ENCODE measurements at regions not wholly inside any gene's neighbourhood (a gene's known extent, or its start where the extent isn't known, plus 50 kb on each side); places are given as distances from the start of the nearest gene placed in this dataset.

DNA sequence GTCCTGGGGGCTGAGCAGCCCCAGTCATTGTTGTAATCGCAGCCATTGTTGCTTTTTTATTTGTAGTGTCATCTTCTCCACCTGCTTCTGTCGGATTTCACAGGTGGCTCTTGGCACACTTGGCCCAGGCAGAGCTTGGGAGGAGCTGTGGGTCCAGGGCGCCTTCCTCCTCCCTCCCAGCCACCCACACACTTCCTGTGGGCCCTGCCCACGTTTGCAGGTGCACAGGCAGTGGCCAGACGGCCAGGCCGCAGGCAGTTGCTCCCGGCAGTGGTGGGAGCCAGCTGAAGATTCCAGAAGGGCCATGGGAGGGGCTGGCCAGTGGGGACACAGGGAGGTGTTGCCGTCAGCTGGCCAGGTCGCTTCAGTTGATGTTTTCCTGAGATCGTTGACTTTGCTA is 1191.9 kb downstream of the BRD1 start:
- ChIA-PET POLR2A (no interaction called here), CTCF (no interaction called here)
- no peak for TF ChIP-seq POLR2AphosphoS5 (IDR thresholded peaks at IDR 0.05; ENCODE audit: low read depth, low read length)
- no peak for TF ChIP-seq TCF7L2 (IDR thresholded peaks at IDR 0.05; ENCODE audit: low read depth, low read length)
- TF ChIP-seq, protein P1, sequence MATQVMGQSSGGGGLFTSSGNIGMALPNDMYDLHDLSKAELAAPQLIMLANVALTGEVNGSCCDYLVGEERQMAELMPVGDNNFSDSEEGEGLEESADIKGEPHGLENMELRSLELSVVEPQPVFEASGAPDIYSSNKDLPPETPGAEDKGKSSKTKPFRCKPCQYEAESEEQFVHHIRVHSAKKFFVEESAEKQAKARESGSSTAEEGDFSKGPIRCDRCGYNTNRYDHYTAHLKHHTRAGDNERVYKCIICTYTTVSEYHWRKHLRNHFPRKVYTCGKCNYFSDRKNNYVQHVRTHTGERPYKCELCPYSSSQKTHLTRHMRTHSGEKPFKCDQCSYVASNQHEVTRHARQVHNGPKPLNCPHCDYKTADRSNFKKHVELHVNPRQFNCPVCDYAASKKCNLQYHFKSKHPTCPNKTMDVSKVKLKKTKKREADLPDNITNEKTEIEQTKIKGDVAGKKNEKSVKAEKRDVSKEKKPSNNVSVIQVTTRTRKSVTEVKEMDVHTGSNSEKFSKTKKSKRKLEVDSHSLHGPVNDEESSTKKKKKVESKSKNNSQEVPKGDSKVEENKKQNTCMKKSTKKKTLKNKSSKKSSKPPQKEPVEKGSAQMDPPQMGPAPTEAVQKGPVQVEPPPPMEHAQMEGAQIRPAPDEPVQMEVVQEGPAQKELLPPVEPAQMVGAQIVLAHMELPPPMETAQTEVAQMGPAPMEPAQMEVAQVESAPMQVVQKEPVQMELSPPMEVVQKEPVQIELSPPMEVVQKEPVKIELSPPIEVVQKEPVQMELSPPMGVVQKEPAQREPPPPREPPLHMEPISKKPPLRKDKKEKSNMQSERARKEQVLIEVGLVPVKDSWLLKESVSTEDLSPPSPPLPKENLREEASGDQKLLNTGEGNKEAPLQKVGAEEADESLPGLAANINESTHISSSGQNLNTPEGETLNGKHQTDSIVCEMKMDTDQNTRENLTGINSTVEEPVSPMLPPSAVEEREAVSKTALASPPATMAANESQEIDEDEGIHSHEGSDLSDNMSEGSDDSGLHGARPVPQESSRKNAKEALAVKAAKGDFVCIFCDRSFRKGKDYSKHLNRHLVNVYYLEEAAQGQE (IDR thresholded peaks at IDR 0.05; ENCODE audit: insufficient read depth in 1 of 2, low read depth in 2 of 2, low read length in 1 of 2), result no peak
- no peak for TF ChIP-seq SIN3A (IDR thresholded peaks at IDR 0.05; ENCODE audit: borderline replicate concordance, insufficient read depth, low read depth, low read length)
- TF ChIP-seq, protein P2, sequence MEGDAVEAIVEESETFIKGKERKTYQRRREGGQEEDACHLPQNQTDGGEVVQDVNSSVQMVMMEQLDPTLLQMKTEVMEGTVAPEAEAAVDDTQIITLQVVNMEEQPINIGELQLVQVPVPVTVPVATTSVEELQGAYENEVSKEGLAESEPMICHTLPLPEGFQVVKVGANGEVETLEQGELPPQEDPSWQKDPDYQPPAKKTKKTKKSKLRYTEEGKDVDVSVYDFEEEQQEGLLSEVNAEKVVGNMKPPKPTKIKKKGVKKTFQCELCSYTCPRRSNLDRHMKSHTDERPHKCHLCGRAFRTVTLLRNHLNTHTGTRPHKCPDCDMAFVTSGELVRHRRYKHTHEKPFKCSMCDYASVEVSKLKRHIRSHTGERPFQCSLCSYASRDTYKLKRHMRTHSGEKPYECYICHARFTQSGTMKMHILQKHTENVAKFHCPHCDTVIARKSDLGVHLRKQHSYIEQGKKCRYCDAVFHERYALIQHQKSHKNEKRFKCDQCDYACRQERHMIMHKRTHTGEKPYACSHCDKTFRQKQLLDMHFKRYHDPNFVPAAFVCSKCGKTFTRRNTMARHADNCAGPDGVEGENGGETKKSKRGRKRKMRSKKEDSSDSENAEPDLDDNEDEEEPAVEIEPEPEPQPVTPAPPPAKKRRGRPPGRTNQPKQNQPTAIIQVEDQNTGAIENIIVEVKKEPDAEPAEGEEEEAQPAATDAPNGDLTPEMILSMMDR (IDR thresholded peaks at IDR 0.05), result no peak
- no peak overlapping the region for H3K27ac ChIP-seq (ENCODE audit: low read length)
- H3K36me3 ChIP-seq (ENCODE audit: control insufficient read depth, insufficient read depth, low read length), result no peaks in the 10 kb centered on the region
- no peaks in the 10 kb centered on the region for H3K27me3 ChIP-seq (ENCODE audit: control insufficient read depth, insufficient read depth, low read length)
- H3K4me1 ChIP-seq (ENCODE audit: control insufficient read depth, insufficient read depth, low read length), result no peaks in the 10 kb centered on the region
- no peak overlapping the region for H3K4me3 ChIP-seq (ENCODE audit: low read depth in 2 of 2, low read length in 2 of 2)
- no peaks in the 10 kb centered on the region for H3K9me3 ChIP-seq (ENCODE audit: control insufficient read depth, insufficient read depth, low read depth, low read length)
- intact Hi-C loops (cut with micrococcal nuclease; ENCODE audit: unreplicated experiment), result no loop called here
- no peak for DNase-seq (ENCODE audit: low read depth, low spot score)
- ATAC-seq, result no peak
- no TSS peak for BruUV-seq (replicated peaks)
- in situ Hi-C loops (cut with HindIII; ENCODE audit: low pct_unique_long_range_greater_than_20kb, low sequenced_read_pairs), result no loop called here

DNA sequence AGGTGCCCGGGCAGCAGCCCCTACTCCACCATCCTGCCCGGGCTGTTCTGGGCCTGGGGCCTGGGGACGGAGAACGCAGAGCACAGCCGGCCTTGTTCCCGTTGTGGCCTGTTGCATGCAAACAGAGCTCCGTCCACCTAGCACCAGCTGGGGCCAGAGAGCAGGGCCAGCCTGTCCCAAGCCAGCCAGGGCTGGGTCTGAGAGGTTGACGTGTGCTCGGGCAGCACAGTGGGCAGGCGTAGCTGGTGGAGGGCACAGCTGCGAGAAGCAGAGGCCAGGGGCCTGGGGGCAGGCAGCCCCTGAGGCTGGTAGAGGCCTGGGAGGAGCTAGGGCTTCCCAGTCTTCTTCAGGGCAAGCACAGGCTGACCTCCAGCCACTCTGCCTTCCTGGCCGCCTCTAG is 1192.6 kb downstream of the BRD1 start:
- H3K27me3 ChIP-seq (ENCODE audit: control insufficient read depth, insufficient read depth, low read length), result no peaks in the 10 kb centered on the region
- POLR2A ChIA-PET, result no interaction called here
- no peak overlapping the region for H3K27ac ChIP-seq (ENCODE audit: low read length)
- H3K4me3 ChIP-seq (ENCODE audit: low read depth in 2 of 2, low read length in 2 of 2), result no peak overlapping the region
- ATAC-seq (no peak), DNase-seq (ENCODE audit: low read depth, low spot score) (no peak)
- CTCF ChIA-PET, result no interaction called here
- in situ Hi-C loops (cut with HindIII; ENCODE audit: low pct_unique_long_range_greater_than_20kb, low sequenced_read_pairs), result no loop called here
- intact Hi-C loops (cut with micrococcal nuclease; ENCODE audit: unreplicated experiment), result no loop called here
- no peaks in the 10 kb centered on the region for H3K36me3 ChIP-seq (ENCODE audit: control insufficient read depth, insufficient read depth, low read length)
- TF ChIP-seq, protein P1 (IDR thresholded peaks at IDR 0.05; ENCODE audit: insufficient read depth in 1 of 2, low read depth in 2 of 2, low read length in 1 of 2), result no peak
- no peak for TF ChIP-seq TCF7L2 (IDR thresholded peaks at IDR 0.05; ENCODE audit: low read depth, low read length)
- TF ChIP-seq POLR2AphosphoS5 (IDR thresholded peaks at IDR 0.05; ENCODE audit: low read depth, low read length), result no peak
- no peak for TF ChIP-seq SIN3A (IDR thresholded peaks at IDR 0.05; ENCODE audit: borderline replicate concordance, insufficient read depth, low read depth, low read length)
- TF ChIP-seq, protein P2 (IDR thresholded peaks at IDR 0.05), result no peak
- no peaks in the 10 kb centered on the region for H3K9me3 ChIP-seq (ENCODE audit: control insufficient read depth, insufficient read depth, low read depth, low read length)
- H3K4me1 ChIP-seq (ENCODE audit: control insufficient read depth, insufficient read depth, low read length), result no peaks in the 10 kb centered on the region
- no TSS peak for BruUV-seq (replicated peaks)

All from Panc1 (cell line).